Mesenchymal stem cell (in vitro differentiated cells and primary cell): ENCODE measurements at regions not wholly inside any gene's neighbourhood (a gene's known extent, or its start where the extent isn't known, plus 50 kb on each side); places are given as distances from the start of the nearest gene placed in this dataset.

ENCODE experiments used
- DNase-seq: peaks from one replicate; pipeline ENCODE4 v3.0.0-alpha.2; 2013
- H2AFZ ChIP-seq: one replicate; pipeline ENCODE4 v1.6.1; 2013; ENCODE audit warnings: low read depth, mild to moderate bottlenecking, control low read depth, inconsistent platforms, low read length, moderate library complexity
- H2AK5ac ChIP-seq: 2 replicates; pipeline ENCODE4 v1.6.1; 2013; ENCODE audit warnings: low read length, moderate library complexity, mild to moderate bottlenecking, inconsistent platforms; ENCODE audit not compliant: severe bottlenecking
- H2BK120ac ChIP-seq: one replicate; pipeline ENCODE4 v1.6.1; 2013; ENCODE audit warnings: low read depth, mild to moderate bottlenecking, inconsistent platforms, low read length, moderate library complexity
- H2BK12ac ChIP-seq, 2 experiments: one replicate each; pipeline ENCODE4 v1.6.1; 2013; ENCODE audit warnings: inconsistent platforms in 2 of 2, low read length in 2 of 2, mild to moderate bottlenecking in 2 of 2, moderate library complexity in 2 of 2, control low read depth in 1 of 2
- H2BK15ac ChIP-seq: one replicate; pipeline ENCODE4 v1.6.1; 2013; ENCODE audit warnings: mild to moderate bottlenecking, low read depth, inconsistent platforms; ENCODE audit not compliant: poor library complexity, severe bottlenecking
- H2BK5ac ChIP-seq: 2 replicates; pipeline ENCODE4 v1.6.1; 2013; ENCODE audit warnings: low read depth, mild to moderate bottlenecking, low read length, control low read depth, inconsistent platforms; ENCODE audit not compliant: poor library complexity, severe bottlenecking
- H3K14ac ChIP-seq, 2 experiments: one replicate each; pipeline ENCODE4 v1.6.1; 2013; ENCODE audit warnings: inconsistent platforms in 2 of 2, low read length in 2 of 2, control low read depth in 1 of 2, mild to moderate bottlenecking in 1 of 2, moderate library complexity in 1 of 2
- H3K18ac ChIP-seq, 2 experiments: one replicate each; pipeline ENCODE4 v1.6.1; 2013; ENCODE audit warnings: inconsistent platforms in 2 of 2, low read length in 2 of 2, control low read depth in 1 of 2, low read depth in 1 of 2, mild to moderate bottlenecking in 1 of 2
- H3K23ac ChIP-seq, 2 experiments: one replicate each; pipeline ENCODE4 v1.6.1; 2013; ENCODE audit warnings: inconsistent platforms in 2 of 2, low read length in 2 of 2, mild to moderate bottlenecking in 2 of 2, moderate library complexity in 2 of 2, control low read depth in 1 of 2
- H3K27ac ChIP-seq: 2 replicates; pipeline ENCODE4 v1.5.1; 2013; ENCODE audit warnings: mild to moderate bottlenecking, moderate library complexity, low read length, control low read depth, inconsistent platforms; ENCODE audit not compliant: poor library complexity, severe bottlenecking
- H3K27me3 ChIP-seq, 2 experiments: 2 replicates each; pipeline versions ENCODE4 v1.6.1 to v1.7.0; 2013; ENCODE audit warnings: low read length in 2 of 2, mild to moderate bottlenecking in 2 of 2, moderate library complexity in 2 of 2, control low read depth in 1 of 2, inconsistent platforms in 1 of 2; ENCODE audit not compliant: control insufficient read depth in 1 of 2, insufficient read depth in 1 of 2
- H3K36me3 ChIP-seq, 2 experiments: 2 replicates each; pipeline versions ENCODE4 v1.6.1 to v1.7.0; 2013; ENCODE audit warnings: low read length in 2 of 2, control low read depth in 1 of 2, inconsistent platforms in 1 of 2, low read depth in 1 of 2, mild to moderate bottlenecking in 1 of 2; ENCODE audit not compliant: insufficient read depth in 2 of 2, control insufficient read depth in 1 of 2
- H3K4ac ChIP-seq, 2 experiments: one replicate each; pipeline ENCODE4 v1.6.1; 2013; ENCODE audit warnings: inconsistent platforms in 2 of 2, low read length in 2 of 2, mild to moderate bottlenecking in 2 of 2, moderate library complexity in 2 of 2, control low read depth in 1 of 2, low read depth in 1 of 2
- H3K4me1 ChIP-seq: 2 replicates; pipeline ENCODE4 v1.6.1; 2013; ENCODE audit warnings: low read depth, low read length, control low read depth; ENCODE audit not compliant: control insufficient read depth, insufficient read depth
- H3K4me2 ChIP-seq: 2 replicates; pipeline ENCODE4 v1.6.1; 2013; ENCODE audit warnings: low read length, mild to moderate bottlenecking, inconsistent platforms; ENCODE audit not compliant: poor library complexity, severe bottlenecking
- H3K4me3 ChIP-seq, 2 experiments: 2 replicates each; pipeline versions ENCODE4 v1.5.1 to v1.7.0; 2013; ENCODE audit warnings: low read length in 2 of 2, mild to moderate bottlenecking in 2 of 2, control low read depth in 1 of 2, low read depth in 1 of 2; ENCODE audit not compliant: insufficient read depth in 1 of 2
- H3K79me1 ChIP-seq: replicated peaks from 2 replicates; pipeline ENCODE4 v1.6.1; 2013; ENCODE audit warnings: mild to moderate bottlenecking, control low read depth, low read length, inconsistent platforms; ENCODE audit not compliant: poor library complexity, severe bottlenecking
- H3K9ac ChIP-seq: 2 replicates; pipeline ENCODE4 v1.7.0; 2013; ENCODE audit warnings: mild to moderate bottlenecking, low read length, moderate library complexity
- H3K9me3 ChIP-seq: 2 replicates; pipeline ENCODE4 v1.7.0; 2013; ENCODE audit warnings: mild to moderate bottlenecking, low read length; ENCODE audit not compliant: control insufficient read depth
- H4K8ac ChIP-seq: one replicate; pipeline ENCODE4 v1.6.1; 2013; ENCODE audit warnings: inconsistent platforms, mild to moderate bottlenecking, low read length, moderate library complexity
- H4K91ac ChIP-seq: one replicate; pipeline ENCODE4 v1.6.1; 2013; ENCODE audit warnings: mild to moderate bottlenecking, low read length, inconsistent platforms
- WGBS: methylation state at CpG from one replicate; pipeline ENCODE4 v1.1.7; 2013; ENCODE audit warnings: mixed read lengths; 5-methylcytosine and 5-hydroxymethylcytosine counted together

- H3K14ac ChIP-seq = no peak overlapping the region
- H3K4ac ChIP-seq = no peak overlapping the region
- no peak overlapping the region for H3K4me2 ChIP-seq
- no peak overlapping the region for H2BK5ac ChIP-seq
- no peak overlapping the region for H2AK5ac ChIP-seq
- no peak overlapping the region for H3K18ac ChIP-seq
- no peaks in the 10 kb centered on the region for H3K79me1 ChIP-seq
- no peak overlapping the region for H3K23ac ChIP-seq
- WGBS = 41% methylated on average over 3 of the region's 8 CpGs
- peak; percentile 22 for DNase-seq
- H4K91ac ChIP-seq = no peak overlapping the region
- no peak overlapping the region for H2AFZ ChIP-seq
- H3K9ac ChIP-seq = no peak overlapping the region
- no peak overlapping the region for H3K4me3 ChIP-seq
- no peak overlapping the region for H3K27ac ChIP-seq
- no peaks in the 10 kb centered on the region for H3K9me3 ChIP-seq
- no peaks in the 10 kb centered on the region for H3K27me3 ChIP-seq
- no peaks in the 10 kb centered on the region for H3K4me1 ChIP-seq
- no peak overlapping the region for H2BK120ac ChIP-seq
- no peaks in the 10 kb centered on the region for H3K36me3 ChIP-seq
- H2BK12ac ChIP-seq = no peak overlapping the region
- no peak overlapping the region for H4K8ac ChIP-seq
- H2BK15ac ChIP-seq = no peak overlapping the region
These were observed 2084.3 kb downstream of the LRRC4C start for GRCh38 chr11:39374963-39375698.

DNA sequence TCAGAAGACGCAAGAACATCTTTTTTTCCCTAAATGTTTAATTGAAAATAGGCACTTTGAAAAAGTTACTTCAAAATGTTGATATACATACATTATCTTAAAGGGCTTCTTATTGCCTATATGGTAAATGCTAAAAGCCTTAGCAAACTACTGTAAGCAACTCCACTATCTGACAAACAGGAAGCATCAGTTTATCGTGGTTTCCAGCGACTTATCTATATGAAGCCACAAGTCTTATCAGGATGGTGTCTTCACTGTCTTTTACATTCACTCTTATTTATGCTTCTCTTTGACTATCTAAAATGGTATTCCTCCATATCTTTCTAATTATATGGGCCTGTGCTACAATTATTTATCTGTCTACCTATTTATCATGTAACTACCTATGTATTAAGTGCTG lies 2091.9 kb downstream of the LRRC4C start:
- no peak overlapping the region for H3K18ac ChIP-seq
- no peak overlapping the region for H3K4me3 ChIP-seq
- no peak overlapping the region for H4K91ac ChIP-seq
- H3K9ac ChIP-seq = no peak overlapping the region
- no peak overlapping the region for H2BK15ac ChIP-seq
- 56% methylated on average over 2 of the region's 3 CpGs for WGBS
- no peak overlapping the region for H3K4ac ChIP-seq
- no peak overlapping the region for H2BK120ac ChIP-seq
- no peak overlapping the region for H3K23ac ChIP-seq
- DNase-seq = no peak
- H3K4me1 ChIP-seq = no peaks in the 10 kb centered on the region
- no peaks in the 10 kb centered on the region for H3K36me3 ChIP-seq
- no peak overlapping the region for H3K14ac ChIP-seq
- no peaks in the 10 kb centered on the region for H3K79me1 ChIP-seq
- no peak overlapping the region for H2BK12ac ChIP-seq
- no peaks in the 10 kb centered on the region for H3K27me3 ChIP-seq
- no peak overlapping the region for H2AFZ ChIP-seq
- H2AK5ac ChIP-seq = no peak overlapping the region
- H3K9me3 ChIP-seq = no peaks in the 10 kb centered on the region
- H3K27ac ChIP-seq = no peak overlapping the region
- H2BK5ac ChIP-seq = no peak overlapping the region
- no peak overlapping the region for H3K4me2 ChIP-seq
- H4K8ac ChIP-seq = no peak overlapping the region

- Histone ChIP-seq H4K91ac (no peak overlapping the region), H3K9me3 (no peaks in the 10 kb centered on the region), H2BK120ac (no peak overlapping the region), H3K36me3 (no peaks in the 10 kb centered on the region), H3K4me2 (no peak overlapping the region), H3K4me3 (no peak overlapping the region), H3K18ac (no peak overlapping the region), H3K9ac (no peak overlapping the region), H3K23ac (no peak overlapping the region), H3K27me3 (no peaks in the 10 kb centered on the region), H3K27ac (no peak overlapping the region), H3K79me1 (no peaks in the 10 kb centered on the region), H4K8ac (no peak overlapping the region), H2BK15ac (no peak overlapping the region), H2BK12ac (no peak overlapping the region), H3K4me1 (no peaks in the 10 kb centered on the region), H3K4ac (no peak overlapping the region), H2AK5ac (no peak overlapping the region), H3K14ac (no peak overlapping the region), H2BK5ac (no peak overlapping the region), H2AFZ (no peak overlapping the region)
- no CpG with 5 or more reads among the region's 2 CpGs for WGBS
- peak; percentile 40 for DNase-seq
These were observed 2093.5 kb downstream of the LRRC4C start for GRCh38 chr11:39365809-39366436.

GRCh38 chr11:39363571-39363970 lies 2095.9 kb downstream of the LRRC4C start:
- Histone ChIP-seq H2AFZ (no peak overlapping the region), H2BK120ac (no peak overlapping the region), H3K4ac (no peak overlapping the region), H3K9me3 (no peaks in the 10 kb centered on the region), H3K4me3 (no peak overlapping the region), H2BK15ac (no peak overlapping the region), H2BK5ac (no peak overlapping the region), H3K14ac (no peak overlapping the region), H3K27ac (no peak overlapping the region), H2BK12ac (no peak overlapping the region), H3K23ac (no peak overlapping the region), H3K27me3 (no peaks in the 10 kb centered on the region), H3K4me2 (no peak overlapping the region), H3K9ac (no peak overlapping the region), H3K79me1 (no peaks in the 10 kb centered on the region), H4K91ac (no peak overlapping the region), H4K8ac (no peak overlapping the region), H3K36me3 (no peaks in the 10 kb centered on the region), H3K4me1 (no peaks in the 10 kb centered on the region), H3K18ac (no peak overlapping the region), H2AK5ac (no peak overlapping the region)
- WGBS = 74% methylated on average over 1 of the region's 1 CpG
- no peak for DNase-seq
